IgD-negative memory B cell (primary cell): ENCODE measurements at regions not wholly inside any gene's neighbourhood (a gene's known extent, or its start where the extent isn't known, plus 50 kb on each side); places are given as distances from the start of the nearest gene placed in this dataset.

Experiments
- H3K27ac Mint-ChIP-seq, 3 donors: one replicate each; pipeline ENCODE4 v1.8.0; 2020 to 2022; ENCODE audit warnings: mild to moderate bottlenecking in 3 of 3, mixed read lengths in 3 of 3, moderate library complexity in 1 of 3
- H3K27me3 Mint-ChIP-seq: one replicate; pipeline ENCODE4 v1.8.0; 2021; ENCODE audit warnings: mixed read lengths
- H3K36me3 Mint-ChIP-seq: one replicate; pipeline ENCODE4 v1.8.0; 2020; ENCODE audit warnings: mild to moderate bottlenecking, mixed read lengths
- H3K4me1 Mint-ChIP-seq, 3 donors: one replicate each; pipeline ENCODE4 v1.8.0; 2020 to 2022; ENCODE audit warnings: mixed read lengths in 3 of 3, mild to moderate bottlenecking in 1 of 3
- H3K4me3 Mint-ChIP-seq, 4 donors: one replicate each; pipeline ENCODE4 v1.8.0; 2020 to 2022; ENCODE audit warnings: mild to moderate bottlenecking in 4 of 4, mixed read lengths in 4 of 4, moderate library complexity in 3 of 4
- H3K9me3 Mint-ChIP-seq, 3 donors: one replicate each; pipeline ENCODE4 v1.8.0; 2020 to 2021; ENCODE audit warnings: mixed read lengths in 3 of 3, mild to moderate bottlenecking in 1 of 3

DNA sequence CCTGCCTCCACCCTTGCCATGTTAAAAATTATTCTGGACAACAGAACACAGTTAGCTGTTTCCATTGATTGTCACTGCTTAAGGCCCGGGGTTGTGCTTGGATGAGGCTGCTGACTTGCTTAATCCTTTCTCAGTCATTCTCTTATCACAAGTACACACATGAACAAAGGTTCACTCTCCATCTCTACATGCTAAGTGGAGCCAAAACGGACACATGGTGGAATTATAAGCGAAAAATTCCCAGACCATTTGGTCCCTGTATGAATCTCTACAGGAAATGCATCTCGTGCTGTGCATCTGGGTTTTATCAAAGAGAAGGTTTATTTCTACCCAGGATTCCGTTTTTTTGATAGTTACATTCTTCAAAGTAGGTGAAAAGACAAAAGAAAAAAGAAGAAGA lies 177.5 kb upstream of the ETAA1 start:
- Mint-ChIP-seq H3K4me1 (no peaks in the 10 kb centered on the region), H3K9me3 (peaks cover 1 to 7% (median 6%) of the 10 kb centered on the region in 3 donors), H3K27me3 (peaks cover 2% of the 10 kb centered on the region)

DNA sequence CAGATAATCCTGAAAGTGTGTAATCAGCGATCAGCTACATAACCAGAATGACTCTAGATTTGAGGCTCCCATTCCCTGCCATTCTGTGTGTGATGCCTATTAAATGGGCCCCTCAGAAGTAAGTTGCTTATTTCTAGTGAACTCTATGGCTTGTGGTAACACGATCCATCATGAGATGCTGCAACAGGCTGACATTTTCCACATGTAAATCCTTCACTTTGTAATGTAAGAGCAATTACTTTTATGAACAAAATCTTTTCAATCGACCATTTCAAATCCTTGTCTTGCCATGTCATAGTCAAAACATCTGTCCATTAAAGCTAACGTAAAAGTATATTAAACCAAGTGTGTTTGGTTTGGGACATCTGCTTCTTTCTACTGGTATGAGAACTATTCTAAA lies 175.9 kb upstream of the ETAA1 start:
- Mint-ChIP-seq H3K27ac (no peak overlapping the region), H3K27me3 (peaks cover 2% of the 10 kb centered on the region)

More for the DNA sequence above, 177.5 kb upstream of the ETAA1 start:
- no peak overlapping the region for H3K4me3 Mint-ChIP-seq
- no peaks in the 10 kb centered on the region for H3K36me3 Mint-ChIP-seq
- no peak overlapping the region for H3K27ac Mint-ChIP-seq

DNA sequence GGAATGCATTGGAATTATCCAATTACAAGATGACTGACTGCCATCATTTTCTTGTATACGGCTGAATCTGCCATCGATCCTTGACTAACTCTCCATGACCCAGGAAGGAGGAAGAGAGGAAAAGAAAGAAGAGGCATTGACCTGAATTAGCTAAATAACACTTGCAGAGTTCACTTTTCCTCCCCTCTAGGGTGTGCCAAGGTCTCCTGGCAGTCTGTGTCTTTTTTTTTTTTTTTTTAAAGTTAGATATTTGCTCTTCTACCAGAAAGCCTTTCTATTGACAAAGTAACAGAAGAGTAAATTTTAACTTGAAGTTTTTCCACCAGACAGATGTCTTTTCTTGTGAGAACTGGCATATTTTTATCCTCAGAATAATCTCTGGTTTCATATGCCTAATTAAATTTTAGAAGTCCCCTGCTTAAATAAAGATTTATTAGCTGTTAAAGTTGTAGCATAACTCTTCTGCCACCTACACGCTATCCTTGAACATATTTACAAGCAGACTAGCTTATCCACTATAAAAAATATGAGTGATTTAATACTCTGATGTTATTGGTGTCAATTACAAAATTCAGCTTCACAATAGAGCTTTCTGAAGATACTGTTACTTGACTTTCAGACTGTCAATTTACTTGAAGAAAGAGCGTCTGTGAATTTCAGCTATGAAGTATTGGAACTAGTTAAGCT lies 171.7 kb upstream of the ETAA1 start:
- peaks cover 2% of the 10 kb centered on the region for H3K27me3 Mint-ChIP-seq
- no peak overlapping the region for H3K27ac Mint-ChIP-seq
- no peak overlapping the region for H3K4me3 Mint-ChIP-seq
- H3K4me1 Mint-ChIP-seq, result no peaks in the 10 kb centered on the region
- H3K9me3 Mint-ChIP-seq, result no peaks in the 10 kb centered on the region
- no peaks in the 10 kb centered on the region for H3K36me3 Mint-ChIP-seq

More for the DNA sequence above, 175.9 kb upstream of the ETAA1 start:
- Mint-ChIP-seq H3K4me1 (no peaks in the 10 kb centered on the region), H3K9me3 (peaks cover 1 to 7% (median 6%) of the 10 kb centered on the region in 3 donors), H3K36me3 (no peaks in the 10 kb centered on the region), H3K4me3 (no peak overlapping the region)

- H3K27ac Mint-ChIP-seq, result no peak overlapping the region
- H3K4me1 Mint-ChIP-seq, result no peaks in the 10 kb centered on the region
- no peaks in the 10 kb centered on the region for H3K36me3 Mint-ChIP-seq
- H3K27me3 Mint-ChIP-seq, result peaks cover 2% of the 10 kb centered on the region
- no peaks in the 10 kb centered on the region for H3K9me3 Mint-ChIP-seq
- no peak overlapping the region for H3K4me3 Mint-ChIP-seq
Observed at GRCh38 chr2:67229706-67230105, 167.4 kb upstream of the ETAA1 start.

GRCh38 chr2:67232936-67233335 lies 164.2 kb upstream of the ETAA1 start:
- H3K9me3 Mint-ChIP-seq, result no peaks in the 10 kb centered on the region
- H3K27me3 Mint-ChIP-seq, result peaks cover 2% of the 10 kb centered on the region
- no peaks in the 10 kb centered on the region for H3K4me1 Mint-ChIP-seq
- no peak overlapping the region for H3K27ac Mint-ChIP-seq
- H3K36me3 Mint-ChIP-seq, result no peaks in the 10 kb centered on the region
- H3K4me3 Mint-ChIP-seq, result no peak overlapping the region

GRCh38 chr2:67234440-67234839 lies 162.7 kb upstream of the ETAA1 start:
- H3K36me3 Mint-ChIP-seq, result no peaks in the 10 kb centered on the region
- H3K27me3 Mint-ChIP-seq, result peaks cover 2% of the 10 kb centered on the region
- no peak overlapping the region for H3K27ac Mint-ChIP-seq
- H3K4me1 Mint-ChIP-seq, result no peaks in the 10 kb centered on the region
- peaks cover 0 to 1% (median 0%) of the 10 kb centered on the region in 3 donors for H3K9me3 Mint-ChIP-seq
- H3K4me3 Mint-ChIP-seq, result no peak overlapping the region

DNA sequence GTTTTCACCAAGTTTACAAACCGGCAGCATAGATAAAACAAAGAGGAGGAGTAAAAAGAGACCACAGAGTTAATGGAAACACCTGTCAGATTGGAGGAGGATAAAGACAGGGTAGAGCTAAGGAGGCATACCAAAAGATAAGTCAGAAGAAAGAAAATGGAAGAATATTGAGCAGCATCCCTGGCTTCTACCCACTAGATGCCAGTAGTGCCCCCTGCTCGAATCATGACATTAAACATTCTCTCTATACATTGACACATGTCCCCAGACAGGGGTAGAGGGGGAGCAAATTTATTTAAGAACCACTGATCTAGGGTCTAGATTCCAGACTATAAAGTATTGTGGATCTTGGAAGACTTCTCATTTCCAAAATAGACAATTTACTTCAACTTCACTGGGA lies 159.8 kb upstream of the ETAA1 start:
- Mint-ChIP-seq H3K9me3 (peaks cover 0 to 1% (median 0%) of the 10 kb centered on the region in 3 donors), H3K27ac (no peak overlapping the region), H3K36me3 (no peaks in the 10 kb centered on the region), H3K4me1 (no peaks in the 10 kb centered on the region), H3K27me3 (peaks cover 2% of the 10 kb centered on the region), H3K4me3 (no peak overlapping the region)

DNA sequence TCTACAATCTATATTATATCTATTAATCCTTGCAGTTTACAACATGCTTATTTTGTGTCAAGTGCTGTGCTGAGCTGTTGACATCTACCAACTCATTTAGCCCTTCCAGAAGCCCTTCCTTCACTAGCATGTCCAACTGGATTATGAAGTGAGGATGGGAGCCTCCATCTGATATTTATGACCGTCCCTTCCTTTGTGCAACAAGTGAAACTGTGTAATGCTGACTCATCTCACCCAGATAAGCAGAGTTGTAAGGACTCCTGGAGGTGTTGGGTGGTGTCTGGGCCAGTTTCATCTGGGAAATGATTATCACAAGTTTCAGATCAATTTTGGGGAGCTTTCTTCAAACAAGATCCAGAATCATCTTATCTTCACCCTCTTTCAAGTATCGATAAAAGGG lies 156.6 kb upstream of the ETAA1 start:
- H3K4me1 Mint-ChIP-seq, result no peaks in the 10 kb centered on the region
- no peaks in the 10 kb centered on the region for H3K27me3 Mint-ChIP-seq
- no peak overlapping the region for H3K27ac Mint-ChIP-seq
- no peak overlapping the region for H3K4me3 Mint-ChIP-seq
- H3K36me3 Mint-ChIP-seq, result no peaks in the 10 kb centered on the region
- H3K9me3 Mint-ChIP-seq, result peaks cover 0 to 1% (median 0%) of the 10 kb centered on the region in 3 donors

GRCh38 chr2:67241453-67241852 lies 155.7 kb upstream of the ETAA1 start:
- H3K4me1 Mint-ChIP-seq, result no peaks in the 10 kb centered on the region
- peaks cover 0 to 1% (median 0%) of the 10 kb centered on the region in 3 donors for H3K9me3 Mint-ChIP-seq
- H3K4me3 Mint-ChIP-seq, result no peak overlapping the region
- H3K36me3 Mint-ChIP-seq, result no peaks in the 10 kb centered on the region
- H3K27me3 Mint-ChIP-seq, result no peaks in the 10 kb centered on the region
- H3K27ac Mint-ChIP-seq, result no peak overlapping the region

GRCh38 chr2:67242456-67242855 lies 154.7 kb upstream of the ETAA1 start:
- no peaks in the 10 kb centered on the region for H3K27me3 Mint-ChIP-seq
- no peak overlapping the region for H3K4me3 Mint-ChIP-seq
- H3K27ac Mint-ChIP-seq, result no peak overlapping the region
- H3K4me1 Mint-ChIP-seq, result no peaks in the 10 kb centered on the region
- peaks cover 0 to 1% (median 0%) of the 10 kb centered on the region in 3 donors for H3K9me3 Mint-ChIP-seq
- no peaks in the 10 kb centered on the region for H3K36me3 Mint-ChIP-seq

- no peaks in the 10 kb centered on the region for H3K9me3 Mint-ChIP-seq
Observed at GRCh38 chr2:67243919-67244318, 153.2 kb upstream of the ETAA1 start.

DNA sequence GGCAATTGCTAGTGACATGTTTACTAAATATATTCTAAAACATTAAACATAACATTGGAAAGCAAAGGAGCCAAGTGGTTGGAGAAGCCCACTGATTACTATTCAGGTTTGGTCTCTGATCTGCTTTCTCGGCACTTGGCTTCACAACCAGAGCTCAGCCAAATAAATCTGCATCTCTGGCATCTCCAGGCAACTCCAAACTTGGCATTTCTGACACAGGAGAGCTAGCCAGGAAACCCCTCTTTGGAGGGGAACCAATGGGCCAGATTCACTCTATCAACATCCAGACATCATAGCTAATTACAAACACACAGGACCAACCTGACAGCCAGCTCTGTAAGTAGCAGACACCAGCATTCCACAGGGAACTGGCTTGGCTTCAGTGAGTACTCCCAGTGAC lies 150.3 kb upstream of the ETAA1 start:
- Mint-ChIP-seq H3K36me3 (no peaks in the 10 kb centered on the region), H3K27me3 (no peaks in the 10 kb centered on the region), H3K4me3 (no peak overlapping the region), H3K27ac (no peak overlapping the region), H3K9me3 (no peaks in the 10 kb centered on the region), H3K4me1 (no peaks in the 10 kb centered on the region)

More at GRCh38 chr2:67243919-67244318, 153.2 kb upstream of the ETAA1 start:
- Mint-ChIP-seq H3K4me3 (no peak overlapping the region), H3K27me3 (no peaks in the 10 kb centered on the region), H3K4me1 (no peaks in the 10 kb centered on the region), H3K27ac (no peak overlapping the region), H3K36me3 (no peaks in the 10 kb centered on the region)

DNA sequence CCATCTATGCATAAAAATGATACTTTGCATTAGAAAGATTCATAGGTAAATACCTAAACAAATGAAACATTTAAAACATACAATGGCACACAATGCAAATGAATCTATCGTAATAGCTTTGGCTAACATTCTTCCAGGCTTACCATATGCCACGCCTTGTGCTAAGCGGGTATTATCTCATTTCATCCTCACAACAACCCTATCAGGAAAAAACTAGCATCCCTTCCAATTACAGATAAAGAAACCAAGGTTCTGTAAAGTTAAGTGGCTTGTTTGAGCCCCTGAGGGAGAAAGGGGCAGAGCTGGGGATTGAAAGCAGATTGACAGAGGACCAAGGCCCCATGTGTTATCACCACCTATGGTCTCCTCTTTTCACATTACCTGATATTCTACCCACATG lies 145.4 kb upstream of the ETAA1 start:
- H3K36me3 Mint-ChIP-seq, result no peaks in the 10 kb centered on the region
- H3K27me3 Mint-ChIP-seq, result no peaks in the 10 kb centered on the region
- H3K4me1 Mint-ChIP-seq, result no peaks in the 10 kb centered on the region
- no peak overlapping the region for H3K4me3 Mint-ChIP-seq
- H3K9me3 Mint-ChIP-seq, result peaks cover 0 to 2% (median 0%) of the 10 kb centered on the region in 3 donors
- H3K27ac Mint-ChIP-seq, result no peak overlapping the region

GRCh38 chr2:67255933-67256615 lies 141.1 kb upstream of the ETAA1 start:
- H3K4me3 Mint-ChIP-seq, result no peak overlapping the region
- no peaks in the 10 kb centered on the region for H3K4me1 Mint-ChIP-seq
- H3K27me3 Mint-ChIP-seq, result no peaks in the 10 kb centered on the region
- peaks cover 0 to 2% (median 0%) of the 10 kb centered on the region in 3 donors for H3K9me3 Mint-ChIP-seq
- no peak overlapping the region for H3K27ac Mint-ChIP-seq
- no peaks in the 10 kb centered on the region for H3K36me3 Mint-ChIP-seq

DNA sequence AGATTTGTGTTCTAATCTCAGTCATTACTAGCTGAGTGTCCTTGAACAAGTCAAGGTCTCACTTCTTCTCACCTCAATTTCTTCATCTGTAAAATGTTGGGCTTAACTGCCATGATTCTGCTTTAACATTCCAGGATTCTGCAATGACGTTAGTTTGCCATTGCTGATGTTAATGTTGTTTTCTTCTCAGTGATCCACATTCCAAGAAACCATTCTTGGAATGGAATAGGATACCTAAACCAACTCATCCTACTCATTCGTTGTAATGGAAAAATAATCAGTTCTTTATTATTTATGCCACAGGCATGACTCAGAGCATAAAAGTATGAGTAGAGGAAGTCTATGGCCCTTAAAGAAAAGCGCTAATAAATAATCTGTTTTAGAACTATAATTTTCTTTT lies 140.2 kb upstream of the ETAA1 start:
- peaks cover 0 to 2% (median 0%) of the 10 kb centered on the region in 3 donors for H3K9me3 Mint-ChIP-seq
- H3K4me3 Mint-ChIP-seq, result no peak overlapping the region

DNA sequence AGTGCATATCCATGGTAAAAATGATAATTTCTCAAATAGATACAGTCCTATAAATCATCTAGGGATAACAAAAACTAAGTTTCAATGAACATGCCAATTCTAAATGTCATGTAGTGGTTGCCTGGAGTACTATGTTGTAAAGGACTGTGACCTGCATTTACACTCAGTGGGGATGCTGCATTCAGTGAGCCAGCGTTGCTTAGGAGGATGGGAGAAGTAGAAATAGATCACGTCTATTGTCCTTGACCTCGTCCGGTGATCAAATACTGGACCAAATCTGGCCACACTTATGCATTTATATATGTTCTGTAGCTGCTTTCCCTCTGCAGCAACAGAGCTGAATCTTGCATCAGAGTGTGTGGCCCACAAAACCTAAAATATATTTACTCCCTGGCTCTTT lies 139.0 kb upstream of the ETAA1 start:
- H3K4me3 Mint-ChIP-seq, result no peak overlapping the region
- peaks cover 0 to 2% (median 0%) of the 10 kb centered on the region in 3 donors for H3K9me3 Mint-ChIP-seq

More for the DNA sequence above, 140.2 kb upstream of the ETAA1 start:
- Mint-ChIP-seq H3K27ac (no peak overlapping the region), H3K4me1 (no peaks in the 10 kb centered on the region), H3K27me3 (no peaks in the 10 kb centered on the region), H3K36me3 (no peaks in the 10 kb centered on the region)

More for the DNA sequence above, 139.0 kb upstream of the ETAA1 start:
- H3K36me3 Mint-ChIP-seq, result no peaks in the 10 kb centered on the region
- no peaks in the 10 kb centered on the region for H3K4me1 Mint-ChIP-seq
- no peaks in the 10 kb centered on the region for H3K27me3 Mint-ChIP-seq
- H3K27ac Mint-ChIP-seq, result no peak overlapping the region
